ENCODE measurements at regions not wholly inside any gene's neighbourhood (a gene's known extent, or its start where the extent isn't known, plus 50 kb on each side); places are given as distances from the start of the nearest gene placed in this dataset.

DNA sequence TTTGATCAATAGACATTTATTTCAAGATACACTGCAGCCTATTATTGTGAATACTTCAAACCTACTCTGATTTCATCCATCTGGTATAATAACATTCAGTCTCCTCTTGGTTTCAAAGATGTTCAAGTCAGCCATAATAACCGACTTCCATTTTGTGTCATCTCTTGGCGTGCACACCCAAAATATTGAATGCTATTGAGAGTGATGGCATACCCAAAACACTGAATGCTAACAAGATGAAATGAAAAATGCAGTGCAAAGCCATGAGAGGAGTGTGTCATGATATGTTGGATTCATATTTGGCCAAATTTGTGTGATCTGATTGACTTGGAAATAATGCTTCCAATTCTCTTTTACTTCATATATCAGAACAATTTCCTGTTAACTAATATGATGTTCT is 181.2 kb upstream of the PCDH17 start:
- TF ChIP-seq, protein P1, sequence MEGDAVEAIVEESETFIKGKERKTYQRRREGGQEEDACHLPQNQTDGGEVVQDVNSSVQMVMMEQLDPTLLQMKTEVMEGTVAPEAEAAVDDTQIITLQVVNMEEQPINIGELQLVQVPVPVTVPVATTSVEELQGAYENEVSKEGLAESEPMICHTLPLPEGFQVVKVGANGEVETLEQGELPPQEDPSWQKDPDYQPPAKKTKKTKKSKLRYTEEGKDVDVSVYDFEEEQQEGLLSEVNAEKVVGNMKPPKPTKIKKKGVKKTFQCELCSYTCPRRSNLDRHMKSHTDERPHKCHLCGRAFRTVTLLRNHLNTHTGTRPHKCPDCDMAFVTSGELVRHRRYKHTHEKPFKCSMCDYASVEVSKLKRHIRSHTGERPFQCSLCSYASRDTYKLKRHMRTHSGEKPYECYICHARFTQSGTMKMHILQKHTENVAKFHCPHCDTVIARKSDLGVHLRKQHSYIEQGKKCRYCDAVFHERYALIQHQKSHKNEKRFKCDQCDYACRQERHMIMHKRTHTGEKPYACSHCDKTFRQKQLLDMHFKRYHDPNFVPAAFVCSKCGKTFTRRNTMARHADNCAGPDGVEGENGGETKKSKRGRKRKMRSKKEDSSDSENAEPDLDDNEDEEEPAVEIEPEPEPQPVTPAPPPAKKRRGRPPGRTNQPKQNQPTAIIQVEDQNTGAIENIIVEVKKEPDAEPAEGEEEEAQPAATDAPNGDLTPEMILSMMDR (conservative IDR thresholded peaks at IDR 0.05): no peak
- no peak for TF ChIP-seq EZH2 (IDR thresholded peaks at IDR 0.05; ENCODE audit: low read depth)
